Astrocyte (in vitro differentiated cells and primary cell): ENCODE measurements at regions not wholly inside any gene's neighbourhood (a gene's known extent, or its start where the extent isn't known, plus 50 kb on each side); places are given as distances from the start of the nearest gene placed in this dataset.
"Not testable (repeated sequence)": the region's sequence is repeated elsewhere in the genome, so short reads cannot be mapped to it uniquely, and the experiment has no call there.

Source experiments
- DNase-seq: peaks from one replicate; pipeline ENCODE4 v3.0.0-alpha.2; 2010; ENCODE audit warnings: low read depth
- FAIRE-seq: peaks from 2 replicates; lab custom pipeline; 2011; peaks lifted over from hg19 to GRCh38; lab: Jason Lieb, UNC
- H2AFZ ChIP-seq: 2 replicates; pipeline ENCODE4 v1.6.0; 2012; ENCODE audit warnings: low read depth, low read length, inconsistent platforms
- H3K27ac ChIP-seq: 2 replicates; pipeline ENCODE4 v1.5.1; 2011; ENCODE audit warnings: low read depth, low read length, inconsistent platforms
- H3K27me3 ChIP-seq: 2 replicates; pipeline ENCODE4 v1.6.0; 2011; ENCODE audit warnings: low read length, inconsistent platforms; ENCODE audit not compliant: insufficient read depth
- H3K36me3 ChIP-seq: 2 replicates; pipeline ENCODE4 v1.5.1; 2011; ENCODE audit warnings: low read length, inconsistent platforms; ENCODE audit not compliant: insufficient read depth
- H3K4me1 ChIP-seq: 2 replicates; pipeline ENCODE4 v1.5.1; 2011; ENCODE audit warnings: low read length, inconsistent platforms; ENCODE audit not compliant: insufficient read depth
- H3K4me2 ChIP-seq: 2 replicates; pipeline ENCODE4 v1.6.0; 2012; ENCODE audit warnings: low read length, inconsistent platforms
- H3K4me3 ChIP-seq: 2 replicates; pipeline ENCODE4 v1.5.1; 2011; ENCODE audit warnings: low read depth, mild to moderate bottlenecking, low read length, inconsistent platforms; ENCODE audit not compliant: insufficient read depth
- H3K79me2 ChIP-seq: 2 replicates; pipeline ENCODE4 v1.6.0; 2012; ENCODE audit warnings: mild to moderate bottlenecking, low read length, inconsistent platforms; ENCODE audit not compliant: insufficient read depth
- H3K9ac ChIP-seq: 2 replicates; pipeline ENCODE4 v1.6.0; 2012; ENCODE audit warnings: mild to moderate bottlenecking, low read length, inconsistent platforms
- H3K9me3 ChIP-seq: 2 replicates; pipeline ENCODE4 v1.5.1; 2012; ENCODE audit warnings: low read depth, mild to moderate bottlenecking, low read length, inconsistent platforms; ENCODE audit not compliant: insufficient read depth
- H4K20me1 ChIP-seq: 2 replicates; pipeline ENCODE4 v1.6.0; 2012; ENCODE audit warnings: low read length, inconsistent platforms; ENCODE audit not compliant: insufficient read depth
- H3K27ac Mint-ChIP-seq: one replicate; pipeline ENCODE4 v1.8.0; 2021; ENCODE audit warnings: mild to moderate bottlenecking, mixed read lengths; ENCODE audit not compliant: unreplicated experiment
- H3K27me3 Mint-ChIP-seq: one replicate; pipeline ENCODE4 v1.8.0; 2021; ENCODE audit warnings: low read depth, mixed read lengths; ENCODE audit not compliant: unreplicated experiment
- H3K36me3 Mint-ChIP-seq: one replicate; pipeline ENCODE4 v1.8.0; 2021; ENCODE audit warnings: low read depth, mixed read lengths; ENCODE audit not compliant: unreplicated experiment
- H3K4me1 Mint-ChIP-seq: one replicate; pipeline ENCODE4 v1.8.0; 2021; ENCODE audit warnings: low read depth, mixed read lengths; ENCODE audit not compliant: unreplicated experiment
- H3K4me3 Mint-ChIP-seq: one replicate; pipeline ENCODE4 v1.8.0; 2021; ENCODE audit warnings: mild to moderate bottlenecking, moderate library complexity, mixed read lengths; ENCODE audit not compliant: unreplicated experiment
- H3K9me3 Mint-ChIP-seq: one replicate; pipeline ENCODE4 v1.8.0; 2021; ENCODE audit warnings: mild to moderate bottlenecking, mixed read lengths; ENCODE audit not compliant: unreplicated experiment
- CTCF ChIP-seq: IDR thresholded peaks from 2 replicates; pipeline ENCODE4 v1.5.1; 2011; ENCODE audit warnings: low read depth, mild to moderate bottlenecking, inconsistent platforms, low read length, moderate library complexity; ENCODE audit not compliant: insufficient read depth
- EZH2 ChIP-seq: IDR thresholded peaks from 2 replicates; pipeline ENCODE4 v1.6.1; 2012; ENCODE audit warnings: mild to moderate bottlenecking, low read length, inconsistent platforms; ENCODE audit not compliant: insufficient read depth

GRCh38 chrX:71822314-71822713 is 59.2 kb downstream of the CXorf49B start:
- not testable (repeated sequence) for DNase-seq, H3K79me2 ChIP-seq, H2AFZ ChIP-seq, H4K20me1 ChIP-seq, H3K27ac Mint-ChIP-seq, H3K4me3 ChIP-seq, H3K36me3 ChIP-seq, H3K4me1 Mint-ChIP-seq, H3K4me2 ChIP-seq, H3K9me3 Mint-ChIP-seq, H3K9me3 ChIP-seq, H3K4me1 ChIP-seq, H3K27ac ChIP-seq, H3K27me3 ChIP-seq, H3K4me3 Mint-ChIP-seq, H3K36me3 Mint-ChIP-seq, H3K9ac ChIP-seq, FAIRE-seq
- peaks cover 20% of the 10 kb centered on the region for H3K27me3 Mint-ChIP-seq

GRCh38 chrX:71823391-71824057 is 60.4 kb downstream of the CXorf49B start:
- no peak overlapping the region for H3K9ac ChIP-seq
- H3K9me3 ChIP-seq: no peaks in the 10 kb centered on the region
- no peaks in the 10 kb centered on the region for H3K79me2 ChIP-seq
- no peaks in the 10 kb centered on the region for H3K36me3 Mint-ChIP-seq
- no peak for FAIRE-seq
- H3K36me3 ChIP-seq: no peaks in the 10 kb centered on the region
- H3K27me3 Mint-ChIP-seq: peaks cover 19% of the 10 kb centered on the region
- peaks cover 5% of the 10 kb centered on the region for H3K9me3 Mint-ChIP-seq
- no peaks in the 10 kb centered on the region for H4K20me1 ChIP-seq
- no peak overlapping the region for H3K27ac Mint-ChIP-seq
- H3K4me3 ChIP-seq: no peak overlapping the region
- DNase-seq: no peak
- TF ChIP-seq CTCF: no peak
- no peak for TF ChIP-seq EZH2
- no peaks in the 10 kb centered on the region for H3K27me3 ChIP-seq
- H3K4me1 ChIP-seq: no peaks in the 10 kb centered on the region
- H3K27ac ChIP-seq: no peak overlapping the region
- H3K4me3 Mint-ChIP-seq: no peak overlapping the region
- H3K4me2 ChIP-seq: no peak overlapping the region
- no peak overlapping the region for H2AFZ ChIP-seq
- H3K4me1 Mint-ChIP-seq: no peaks in the 10 kb centered on the region

GRCh38 chrX:71828086-71828485 is 64.9 kb downstream of the CXorf49B start:
- H3K9me3 Mint-ChIP-seq: peaks cover 10% of the 10 kb centered on the region
- H3K36me3 ChIP-seq: no peaks in the 10 kb centered on the region
- H3K4me2 ChIP-seq: no peak overlapping the region
- TF ChIP-seq CTCF: no peak
- no peak overlapping the region for H3K27ac ChIP-seq
- peaks cover 17% of the 10 kb centered on the region for H3K27me3 Mint-ChIP-seq
- H2AFZ ChIP-seq: no peak overlapping the region
- FAIRE-seq (no peak), DNase-seq (no peak)
- H3K27ac Mint-ChIP-seq: no peak overlapping the region
- H3K27me3 ChIP-seq: no peaks in the 10 kb centered on the region
- H3K36me3 Mint-ChIP-seq: no peaks in the 10 kb centered on the region
- no peak overlapping the region for H3K4me3 ChIP-seq
- no peaks in the 10 kb centered on the region for H3K9me3 ChIP-seq
- H4K20me1 ChIP-seq: no peaks in the 10 kb centered on the region
- no peak overlapping the region for H3K4me3 Mint-ChIP-seq
- no peaks in the 10 kb centered on the region for H3K4me1 Mint-ChIP-seq
- no peak overlapping the region for H3K9ac ChIP-seq
- no peaks in the 10 kb centered on the region for H3K79me2 ChIP-seq
- no peaks in the 10 kb centered on the region for H3K4me1 ChIP-seq

DNA sequence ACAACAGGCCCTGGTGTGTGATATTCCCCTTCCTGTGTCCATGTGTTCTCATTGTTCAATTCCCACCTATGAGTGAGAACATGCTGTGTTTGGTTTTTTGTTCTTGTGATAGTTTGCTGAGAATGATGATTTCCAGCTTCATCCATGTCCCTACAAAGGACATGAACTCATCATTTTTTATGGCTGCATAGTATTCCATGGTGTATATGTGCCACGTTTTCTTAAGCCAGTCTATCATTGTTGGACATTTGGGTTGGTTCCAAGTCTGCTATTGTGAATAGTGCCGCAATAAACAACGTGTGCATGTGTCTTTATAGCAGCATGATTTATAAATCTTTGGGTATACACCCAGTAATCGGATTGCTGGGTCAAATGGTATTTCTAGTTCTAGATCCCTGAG is 72.6 kb upstream of the NHSL2 start:
- H3K27ac ChIP-seq, DNase-seq, H3K9me3 ChIP-seq, H3K36me3 ChIP-seq, H3K79me2 ChIP-seq, H3K4me1 ChIP-seq, H3K27me3 ChIP-seq, H2AFZ ChIP-seq, H3K4me1 Mint-ChIP-seq, H3K9ac ChIP-seq, H3K27ac Mint-ChIP-seq, H3K9me3 Mint-ChIP-seq, H3K4me3 ChIP-seq, H3K4me2 ChIP-seq, H3K4me3 Mint-ChIP-seq, H4K20me1 ChIP-seq, FAIRE-seq, H3K36me3 Mint-ChIP-seq: not testable (repeated sequence)
- H3K27me3 Mint-ChIP-seq: peaks cover 18% of the 10 kb centered on the region
